Activated CD4-positive, alpha-beta T cell treated with anti-CD3 and anti-CD28 coated beads for 48 hours (primary cell): ENCODE measurements at regions not wholly inside any gene's neighbourhood (a gene's known extent, or its start where the extent isn't known, plus 50 kb on each side); places are given as distances from the start of the nearest gene placed in this dataset.
A peak's percentile ranks its signal among the peaks of the same experiment; 100 is the strongest.

Source experiments
- DNase-seq: peaks from one replicate; pipeline ENCODE4 v3.0.0-alpha.2; 2020

DNA sequence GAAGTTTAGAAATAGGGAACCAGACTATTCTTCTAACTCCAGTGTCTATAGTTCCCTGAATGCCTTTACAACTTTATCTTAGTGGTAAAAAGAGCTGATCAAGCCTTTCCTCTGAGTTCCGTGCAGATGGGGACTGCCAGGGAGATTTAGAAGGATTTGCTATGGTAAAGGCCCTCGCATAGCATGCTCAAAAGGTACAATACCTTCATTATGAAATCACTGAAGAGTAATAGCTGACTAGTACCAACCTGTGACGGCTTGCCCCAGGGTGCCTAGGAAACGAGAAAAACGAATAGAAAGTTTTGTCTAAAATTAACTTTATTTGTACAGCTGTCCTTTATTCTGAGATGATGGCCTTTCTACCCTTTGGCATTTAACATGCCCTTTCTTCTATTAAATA lies 150.1 kb upstream of the ARHGAP42 start:
- no peak for DNase-seq

DNA sequence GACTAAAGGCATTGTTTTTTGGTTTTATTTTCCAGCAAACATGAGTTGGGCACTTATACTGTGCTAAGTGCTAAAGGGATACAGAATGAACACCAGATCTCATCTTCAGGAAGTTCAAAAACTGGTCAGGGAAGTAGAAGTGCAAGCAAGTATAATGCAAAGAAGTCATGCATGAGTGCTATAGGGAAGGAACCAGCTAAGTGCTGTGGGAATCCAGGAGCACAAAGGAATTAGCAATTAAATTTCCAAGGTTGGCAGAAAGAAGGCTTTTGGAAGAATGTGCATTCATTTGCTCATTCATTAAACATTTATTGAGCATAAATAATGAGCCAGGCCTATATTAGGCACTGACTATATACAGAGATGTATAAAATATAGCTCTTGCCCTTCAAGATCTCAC lies 143.7 kb upstream of the ARHGAP42 start:
- no peak for DNase-seq

DNA sequence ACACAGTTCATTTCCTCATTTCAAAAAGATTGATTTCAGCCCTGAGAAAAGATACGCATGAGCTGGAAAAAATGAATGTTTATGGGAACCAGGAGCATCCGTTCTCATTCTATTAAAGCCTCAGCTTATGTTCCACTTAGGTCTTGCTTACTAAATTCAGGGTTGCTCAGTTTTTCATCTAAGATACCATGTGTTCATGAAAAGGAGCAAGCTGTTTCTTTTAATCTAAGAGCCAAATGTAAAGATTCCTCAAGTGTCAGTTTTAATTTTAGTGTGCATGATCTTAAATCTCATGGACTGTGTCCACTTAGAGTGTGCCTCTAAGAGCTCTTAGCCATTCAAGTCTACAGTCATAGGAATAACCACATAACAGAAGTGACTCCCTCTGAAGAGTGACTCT lies 141.5 kb upstream of the ARHGAP42 start:
- DNase-seq = no peak

DNA sequence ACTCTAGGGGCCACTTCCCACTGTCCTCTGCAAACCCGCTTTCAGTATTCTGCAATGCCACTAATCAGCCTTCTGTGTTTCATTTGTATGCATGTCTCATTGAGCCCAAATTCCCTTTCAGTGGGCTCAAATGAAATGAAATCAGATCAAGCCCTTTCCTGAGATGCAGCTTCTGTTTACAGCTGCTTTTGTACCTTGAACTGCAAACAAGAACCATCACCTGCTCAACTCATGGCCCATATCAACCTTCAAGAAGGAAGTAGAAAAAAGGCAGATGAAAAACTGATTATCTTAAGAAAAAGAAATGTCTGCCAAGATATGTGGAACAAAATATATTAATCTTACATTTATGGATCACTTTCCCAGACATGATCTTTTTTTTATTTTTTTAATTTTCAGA lies 141.1 kb upstream of the ARHGAP42 start:
- DNase-seq = no peak

DNA sequence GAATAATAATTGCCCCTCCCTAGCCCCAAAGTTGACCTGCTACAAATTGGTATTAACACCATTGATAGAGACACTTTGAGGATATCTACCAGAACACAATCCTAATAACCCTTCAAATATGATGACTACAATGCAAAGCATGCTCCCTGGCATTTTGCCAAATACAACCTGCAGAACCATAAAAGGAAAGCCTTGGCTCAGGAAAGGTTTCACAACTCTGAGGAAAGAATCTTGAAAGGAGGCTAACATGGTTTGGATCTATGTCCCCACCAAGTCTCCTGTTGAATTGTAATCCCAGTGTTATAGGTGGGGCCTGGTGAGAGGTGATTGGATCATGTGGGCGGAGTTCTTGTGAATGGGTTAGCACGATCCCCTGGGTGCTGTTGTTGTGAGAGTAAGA lies 140.4 kb upstream of the ARHGAP42 start:
- DNase-seq = no peak

DNA sequence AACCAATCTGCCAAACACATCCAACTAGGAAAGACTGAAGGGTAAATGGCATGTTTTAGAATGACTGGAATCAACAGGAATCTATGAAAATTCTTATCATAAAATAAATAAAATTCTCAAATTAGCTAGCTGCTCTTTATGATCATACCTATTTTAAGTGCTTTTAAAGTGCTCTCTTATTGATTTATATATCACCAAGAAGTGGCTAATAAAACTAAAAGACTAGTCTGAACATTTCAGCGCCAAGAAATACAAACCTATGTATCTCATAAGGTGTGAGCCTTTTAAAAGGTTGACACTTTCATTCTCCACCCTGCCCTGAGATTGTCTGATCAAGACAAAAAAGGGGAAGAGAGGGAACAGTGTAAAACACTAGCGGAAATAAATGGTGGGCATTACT lies 136.8 kb upstream of the ARHGAP42 start:
- no peak for DNase-seq

DNA sequence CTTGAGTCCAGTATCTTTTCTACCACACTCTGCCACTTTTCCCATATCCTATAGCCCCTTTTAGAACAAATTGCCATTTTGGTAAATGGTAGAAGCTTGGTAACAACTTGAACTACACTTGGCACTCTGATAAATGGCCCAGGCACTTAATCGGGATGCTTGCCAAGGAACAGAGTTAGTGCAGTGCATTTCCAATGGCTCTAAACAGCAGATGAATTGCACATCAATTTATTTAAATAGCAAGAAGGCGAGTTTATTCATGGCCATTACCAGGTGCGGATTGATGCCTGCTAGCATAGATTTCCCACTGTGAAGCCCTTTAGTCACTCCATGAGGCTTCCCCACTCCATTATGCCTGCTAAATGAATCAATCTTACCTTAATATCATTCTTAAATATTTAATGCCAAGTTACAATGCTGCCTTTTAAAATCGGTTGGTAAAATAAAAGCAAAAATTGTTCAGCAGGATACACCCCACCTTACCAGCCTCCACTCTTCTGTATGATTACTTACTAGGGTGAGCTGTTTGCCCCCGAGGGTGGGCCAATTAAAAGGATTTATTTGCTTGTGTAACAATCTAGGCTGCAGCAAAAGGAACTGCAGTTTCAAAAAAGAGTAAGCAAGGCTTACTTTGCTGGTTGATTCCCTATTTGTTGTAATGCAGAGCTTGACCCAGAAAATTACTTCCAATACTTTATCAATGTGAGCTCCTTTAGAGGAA lies 136.0 kb upstream of the ARHGAP42 start:
- DNase-seq = no peak

DNA sequence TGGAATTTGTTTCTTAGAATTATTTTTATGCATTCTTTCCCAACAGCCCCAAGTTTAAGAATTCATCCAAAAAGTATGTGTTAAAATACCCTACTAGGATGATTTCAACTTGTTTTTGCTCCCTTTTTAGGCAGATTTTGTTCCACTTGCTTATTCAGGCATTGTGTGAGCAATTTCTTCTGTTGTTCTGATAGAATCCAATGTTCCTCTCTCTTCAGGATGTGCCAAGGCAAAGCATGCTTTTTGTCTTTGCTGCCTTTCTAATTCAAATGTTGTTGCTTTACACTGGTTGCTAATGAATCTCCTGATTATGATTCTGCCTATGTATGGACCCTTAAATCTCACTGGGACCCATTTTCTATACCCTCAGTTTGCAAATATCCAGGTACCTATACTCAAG lies 131.2 kb upstream of the ARHGAP42 start:
- no peak for DNase-seq

DNA sequence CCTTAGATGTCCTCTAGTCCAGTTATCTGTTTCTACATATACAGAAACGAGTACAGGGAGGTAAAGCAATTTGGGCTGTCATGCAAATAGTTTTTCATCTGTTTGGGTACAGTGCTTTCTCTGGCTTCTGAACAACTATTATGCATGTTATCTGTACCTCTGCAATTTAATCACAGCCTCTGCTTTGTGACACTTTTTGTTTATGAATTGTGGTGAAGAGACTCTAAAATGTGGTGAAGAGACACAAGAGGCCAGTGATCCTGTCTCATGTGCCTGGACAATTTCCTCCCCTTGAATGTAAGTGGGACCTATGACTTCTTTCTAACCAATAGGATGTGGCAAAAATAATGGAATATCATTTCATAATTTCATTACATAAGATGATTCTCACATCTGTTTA lies 130.3 kb upstream of the ARHGAP42 start:
- no peak for DNase-seq

DNA sequence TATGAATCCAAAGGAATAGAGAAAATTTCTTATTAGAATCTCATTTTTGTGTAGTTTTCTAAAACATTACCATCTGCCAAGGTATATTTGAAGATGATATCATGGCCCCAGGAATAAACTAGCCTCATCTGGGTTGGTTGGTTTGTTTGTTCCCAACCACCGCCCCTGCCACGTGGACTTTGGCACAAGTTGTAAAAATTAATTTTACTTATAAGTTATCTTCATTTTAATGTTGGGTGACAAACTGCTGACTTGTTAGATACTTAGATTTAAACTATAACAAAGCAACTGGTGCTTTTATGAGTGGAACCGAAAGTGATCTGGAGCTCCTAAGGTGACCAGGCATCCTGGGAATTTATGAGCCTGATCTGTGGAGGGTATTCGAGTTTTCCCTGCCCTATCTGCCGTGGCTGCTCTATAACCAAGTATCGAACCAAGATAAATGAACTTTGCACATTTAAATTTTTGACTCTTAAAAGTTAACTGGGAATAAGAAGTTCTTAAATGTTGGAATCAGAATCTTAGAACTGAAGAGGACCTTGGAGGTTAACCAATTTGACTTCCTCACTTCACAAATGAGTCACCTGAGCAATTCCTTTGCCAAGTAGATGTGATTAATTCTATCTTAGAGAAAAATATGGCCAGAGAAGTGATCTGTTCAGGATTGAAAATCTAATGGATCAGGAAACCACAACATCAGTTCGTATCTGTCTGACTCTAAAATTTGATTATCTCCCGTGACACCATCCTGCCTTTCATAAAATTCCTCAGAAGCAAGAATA lies 129.1 kb upstream of the ARHGAP42 start:
- no peak for DNase-seq

DNA sequence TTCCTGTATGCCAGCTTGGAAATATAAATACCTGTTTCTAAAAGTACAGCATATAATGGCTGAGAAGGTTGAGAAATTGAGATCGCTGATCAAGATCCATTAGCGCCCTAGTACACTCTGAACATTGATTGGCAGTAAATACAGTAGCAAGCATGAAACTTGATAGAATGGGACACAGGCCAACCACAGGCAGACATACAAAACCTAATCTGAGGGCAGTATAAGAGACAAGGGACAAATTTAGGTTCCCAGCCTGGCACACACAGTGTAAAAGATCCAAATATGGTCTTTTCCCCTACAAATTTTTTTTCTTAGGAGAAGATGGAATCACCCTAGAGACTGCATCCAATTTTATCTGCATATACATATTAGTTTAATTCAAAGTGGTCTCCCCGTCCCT lies 126.5 kb upstream of the ARHGAP42 start:
- DNase-seq = no peak

DNA sequence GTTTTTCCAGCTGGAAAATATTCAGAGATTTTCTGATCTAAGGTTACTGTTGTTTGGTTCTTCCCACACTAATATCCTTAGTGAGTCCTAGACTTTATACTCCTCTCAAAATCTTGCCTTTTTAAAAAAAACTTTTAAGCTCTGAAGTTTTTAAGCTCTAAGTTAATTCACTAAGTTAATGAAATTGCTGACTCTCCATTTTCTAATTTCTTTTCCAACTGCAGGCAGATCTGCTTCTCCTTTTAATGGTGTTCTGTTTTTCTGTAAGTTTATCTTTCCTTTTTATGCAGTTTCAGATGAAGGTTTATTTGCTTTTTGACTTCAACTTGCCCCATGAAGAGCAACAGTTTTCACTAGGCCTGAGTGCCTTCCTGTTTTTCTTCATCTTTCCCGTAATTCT lies 125.8 kb upstream of the ARHGAP42 start:
- DNase-seq = no peak

DNA sequence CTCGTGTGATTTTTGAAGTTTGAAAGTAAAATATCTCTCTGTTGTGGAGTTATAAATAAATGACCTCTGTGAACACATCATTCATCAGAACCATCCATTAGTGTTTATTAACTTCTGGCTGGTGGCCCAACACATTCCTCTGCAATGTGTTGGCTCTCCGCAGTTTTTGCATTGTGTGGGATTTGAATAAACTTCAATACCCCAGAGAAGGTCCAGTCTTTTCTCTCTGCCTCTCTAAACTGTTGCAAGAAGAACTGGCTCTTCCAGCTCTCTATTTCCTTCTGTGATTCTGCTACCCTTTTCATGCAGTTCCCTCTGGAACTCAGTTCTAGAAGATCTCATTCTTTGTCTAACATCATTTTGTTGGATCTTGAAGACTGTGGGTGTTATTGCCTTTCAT lies 125.0 kb upstream of the ARHGAP42 start:
- no peak for DNase-seq

DNA sequence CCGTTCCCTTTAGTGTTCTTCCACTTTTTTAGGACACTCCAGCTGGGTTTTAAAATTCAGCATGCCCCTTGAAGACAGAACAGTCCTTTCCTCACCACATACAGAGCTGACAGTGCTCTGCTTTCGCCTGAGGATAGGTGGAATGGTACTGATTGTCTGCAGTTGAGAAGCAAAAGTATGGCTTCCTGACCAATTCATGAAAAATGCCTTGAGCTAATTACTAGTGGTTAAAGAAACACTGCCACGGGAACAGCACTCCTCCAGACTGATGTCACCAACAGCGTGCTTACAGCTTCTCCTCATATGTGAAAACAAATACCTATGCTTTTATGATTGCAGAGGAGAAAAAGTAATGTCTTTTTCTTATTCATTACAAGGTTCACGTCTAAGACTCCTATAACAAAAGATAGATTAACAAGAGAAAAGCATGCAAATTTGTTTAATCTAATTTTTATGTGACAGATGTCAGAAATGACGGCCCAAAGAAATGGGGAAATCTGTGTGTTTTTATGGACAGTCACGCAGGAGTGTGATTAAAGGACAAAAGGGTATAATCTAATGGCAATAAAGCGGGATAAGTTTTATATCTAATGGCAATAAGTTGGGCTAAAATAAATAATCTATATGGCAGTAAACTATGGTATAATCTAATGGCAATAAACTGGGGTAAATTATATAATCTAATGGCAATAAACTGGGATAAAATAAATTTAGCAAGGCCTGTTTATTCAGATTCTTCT lies 123.4 kb upstream of the ARHGAP42 start:
- no peak for DNase-seq

DNA sequence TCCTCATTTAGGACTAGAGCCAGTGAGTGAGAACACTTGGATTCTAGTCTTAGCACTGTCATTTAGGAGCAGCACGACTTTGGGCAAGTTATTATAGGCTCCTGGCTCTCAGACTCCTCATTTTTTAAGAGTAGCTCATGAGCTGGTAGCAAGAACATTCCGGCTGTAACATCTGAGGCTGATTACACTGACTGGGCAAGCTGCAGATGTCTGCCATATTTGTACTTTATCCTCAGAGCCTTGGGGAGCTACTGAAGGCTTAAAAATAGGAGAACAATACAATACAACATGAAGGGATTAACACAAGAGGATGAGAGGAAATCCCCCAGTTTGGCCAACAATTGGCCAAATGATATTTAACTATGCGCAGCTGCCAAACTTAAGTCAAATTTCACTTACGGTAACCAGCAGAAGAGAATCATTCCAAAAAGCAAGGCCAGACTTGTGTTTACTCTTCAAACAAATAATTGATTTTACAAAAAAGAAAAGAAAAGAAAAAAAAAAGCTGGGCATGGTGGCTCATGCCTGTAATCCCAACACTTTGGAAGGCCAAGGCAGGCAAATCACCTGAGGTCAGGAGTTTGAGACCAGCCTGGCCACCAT lies 113.1 kb upstream of the ARHGAP42 start:
- DNase-seq = no peak

DNA sequence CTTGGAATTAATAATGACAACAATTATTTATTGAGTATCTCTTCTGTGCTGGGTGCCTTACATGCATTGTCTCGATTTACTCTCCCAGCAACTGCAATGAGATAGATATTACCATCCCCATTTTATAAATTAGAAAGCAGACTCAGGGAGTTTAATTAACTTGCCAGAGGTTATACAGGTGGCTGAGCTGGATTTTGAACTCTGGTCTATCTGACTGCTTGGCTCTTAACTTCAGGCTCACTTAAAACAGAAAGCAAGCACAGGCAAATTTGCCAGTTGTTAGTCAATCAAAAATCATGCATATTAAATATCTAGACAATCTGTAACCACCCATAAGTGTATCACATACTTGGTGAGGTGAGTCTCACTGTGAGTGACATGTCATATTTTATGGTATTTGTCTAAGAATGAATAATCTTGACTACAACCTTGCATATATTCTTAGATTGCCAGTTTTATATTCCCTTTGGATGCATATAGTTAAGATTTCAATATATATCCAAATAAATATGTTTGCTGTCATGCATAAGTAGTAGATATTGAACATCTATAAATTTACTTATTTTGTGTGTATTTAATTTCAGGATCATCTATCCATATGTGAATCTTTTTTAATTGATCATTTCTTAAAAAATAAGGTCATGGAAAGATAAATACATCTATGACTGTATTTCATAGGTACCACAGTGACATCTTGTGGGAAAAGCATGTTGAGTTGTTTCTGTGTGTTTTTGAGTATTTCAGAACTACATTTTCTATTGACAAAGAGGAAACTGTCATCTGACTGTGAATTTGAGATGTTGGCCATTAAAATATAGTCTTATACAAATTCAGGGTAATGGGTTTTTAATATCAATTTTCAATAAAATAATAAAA lies 112.0 kb upstream of the ARHGAP42 start:
- no peak for DNase-seq

DNA sequence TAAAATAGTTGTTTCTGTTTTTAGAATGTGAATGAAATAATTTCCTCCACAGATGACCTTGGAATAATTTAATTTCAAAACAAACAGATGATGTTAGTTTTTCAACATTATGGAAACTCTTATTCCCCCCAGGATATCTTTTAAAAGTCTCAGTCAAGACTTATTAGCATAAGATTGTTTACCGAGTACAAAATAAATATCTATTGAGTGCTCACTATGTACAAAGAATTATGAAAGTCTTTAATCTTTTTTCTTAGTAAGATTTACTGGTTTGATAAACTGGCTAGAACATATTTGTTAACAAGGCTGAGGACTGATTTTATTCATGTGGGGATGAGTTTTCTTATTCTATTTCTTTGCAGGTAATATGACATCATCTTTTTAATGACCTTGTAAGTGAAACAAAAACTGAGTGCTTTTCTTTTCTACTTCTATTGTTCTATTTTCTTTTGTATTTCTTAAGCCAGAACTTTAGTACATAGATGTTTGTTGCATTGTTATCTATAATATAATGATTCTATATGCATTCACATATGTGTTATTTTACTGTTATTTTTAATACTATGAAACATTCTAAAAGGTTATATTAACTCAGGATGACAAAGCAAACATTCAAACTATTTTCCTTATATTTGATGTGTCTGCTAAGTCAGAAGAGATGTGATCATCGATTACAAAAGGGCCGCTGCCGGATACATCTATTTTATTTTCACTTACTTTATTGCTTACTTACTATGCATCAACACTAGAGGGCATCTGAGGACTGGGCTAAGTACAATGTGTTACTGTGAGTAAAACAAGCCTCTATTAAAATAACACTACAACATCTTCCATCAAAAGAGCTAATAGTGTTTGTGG lies 111.0 kb upstream of the ARHGAP42 start:
- DNase-seq = peak; percentile 2

DNA sequence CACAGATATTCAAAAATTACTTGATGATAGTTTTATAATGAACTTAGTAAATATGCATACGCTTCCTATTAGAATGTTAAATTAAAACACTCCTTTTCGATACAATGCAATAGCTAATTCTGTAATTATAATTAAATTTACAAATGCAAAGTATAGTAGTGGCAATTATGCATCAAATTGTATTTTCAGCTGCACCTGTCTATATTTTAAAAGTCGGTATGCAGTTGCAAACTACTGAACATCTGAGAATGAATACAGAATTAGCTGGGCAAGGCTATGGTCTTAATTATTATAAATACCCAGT lies 110.4 kb upstream of the ARHGAP42 start:
- DNase-seq = no peak

DNA sequence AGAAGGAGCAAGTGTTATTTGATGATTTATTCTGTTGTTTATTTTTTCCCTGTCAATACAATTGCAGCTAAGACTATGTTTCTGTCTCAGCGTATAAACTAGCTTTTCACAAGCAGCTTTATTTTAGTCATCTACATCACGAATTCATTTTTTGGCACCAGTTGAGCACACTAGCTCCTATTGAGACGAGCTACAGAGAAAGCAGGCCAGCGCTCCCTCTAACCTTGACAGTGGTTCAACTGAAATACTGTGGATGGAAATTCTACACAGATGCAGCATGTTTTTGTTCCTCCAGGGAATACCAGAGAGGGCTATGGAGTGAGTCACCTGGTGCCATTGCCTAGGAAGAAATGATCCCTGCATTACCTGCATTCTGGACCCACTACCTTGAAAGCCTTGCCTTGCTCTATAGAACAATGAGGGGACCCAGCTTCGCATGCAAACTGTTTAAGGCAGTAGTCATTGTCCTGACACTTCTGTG lies 108.2 kb upstream of the ARHGAP42 start:
- no peak for DNase-seq

DNA sequence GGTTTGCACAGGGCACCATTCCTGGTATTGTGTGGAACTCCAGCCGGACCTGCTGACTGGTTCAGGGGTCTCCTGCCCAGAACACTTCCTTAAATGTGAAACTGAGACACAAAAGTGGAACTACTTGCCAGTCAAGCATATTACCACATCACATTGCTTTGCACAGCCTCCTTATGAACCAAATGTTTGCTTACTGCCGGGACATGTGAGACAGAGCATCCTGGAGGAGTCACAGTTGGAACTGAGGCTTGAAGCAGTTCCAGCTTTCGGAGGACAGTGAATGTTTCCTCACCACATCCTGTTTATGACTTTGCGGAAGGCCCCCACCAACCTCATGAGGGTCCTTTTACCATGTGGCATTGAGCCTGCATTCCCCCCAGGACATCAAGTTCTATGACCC lies 105.8 kb upstream of the ARHGAP42 start:
- no peak for DNase-seq

DNA sequence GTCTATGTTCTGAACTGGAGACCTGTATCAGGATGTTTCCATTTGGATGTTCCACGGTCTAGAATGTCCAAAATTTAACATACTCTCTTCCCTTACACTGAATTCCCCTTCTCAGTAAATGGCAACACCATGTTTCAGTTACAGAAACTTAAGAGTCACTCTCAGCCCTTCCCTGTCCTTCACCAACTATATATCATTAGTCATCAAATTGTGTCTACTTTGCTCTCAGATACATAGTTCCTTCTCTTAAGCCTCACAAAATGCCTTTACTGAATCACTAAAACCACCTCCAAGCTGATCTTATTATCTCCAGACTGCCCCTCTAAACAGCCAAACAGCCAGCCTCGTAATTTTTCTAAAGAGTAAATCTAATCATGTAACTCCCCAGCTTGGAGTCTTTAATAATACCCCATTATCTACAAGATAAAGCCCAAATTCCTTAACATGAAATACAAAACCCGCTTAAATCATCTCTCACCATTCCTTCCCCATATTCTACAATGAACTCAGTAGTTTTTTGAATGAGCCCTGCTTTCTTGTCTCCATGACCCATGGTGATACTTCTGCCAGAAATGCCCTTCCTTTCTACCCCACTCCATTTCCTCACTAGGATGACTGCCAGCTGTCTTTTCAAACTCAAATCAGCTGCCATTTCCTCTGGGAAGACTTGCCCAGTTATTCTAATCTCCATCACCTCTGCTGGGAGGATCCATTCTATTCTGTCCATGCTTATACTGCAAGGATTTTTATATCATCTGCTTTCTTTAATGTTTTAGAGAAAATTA lies 102.7 kb upstream of the ARHGAP42 start:
- no peak for DNase-seq
